Gastrocnemius medialis (tissue), 4 donors: ENCODE measurements at regions not wholly inside any gene's neighbourhood (a gene's known extent, or its start where the extent isn't known, plus 50 kb on each side); places are given as distances from the start of the nearest gene placed in this dataset.

Experiments used
- ATAC-seq, 2 donors: fragments of 150-250 bp; one replicate each; pipeline ENCODE4 v1.9.1; 2016
- DNase-seq, 2 donors: peaks; one replicate each; pipeline ENCODE4 v3.0.0-alpha.2; 2019
- H3K27ac ChIP-seq, 4 donors: fragments of 200-600 bp; sonication (generic); 1 replicate in 1 of 4; 2 replicates in 3 of 4; pipeline ENCODE4 v1.5.1; 2016 to 2018; ENCODE audit warnings: mild to moderate bottlenecking in 2 of 4, moderate library complexity in 1 of 4
- H3K27me3 ChIP-seq, 3 donors: fragments of 200-600 bp; sonication (generic) in 2 of 3; 1 replicate in 1 of 3; 2 replicates in 2 of 3; pipeline versions ENCODE4 v1.5.1 to v1.6.0; 2016 to 2019; ENCODE audit warnings: mild to moderate bottlenecking in 1 of 3, moderate library complexity in 1 of 3
- H3K36me3 ChIP-seq, 2 donors: fragments of 200-600 bp; sonication (generic) in 1 of 2; one replicate each; pipeline ENCODE4 v1.5.1; 2017 to 2018
- H3K4me1 ChIP-seq, 2 donors: fragments of 200-600 bp; sonication (generic) in 1 of 2; one replicate each; pipeline ENCODE4 v1.5.1; 2016 to 2017; ENCODE audit warnings: mild to moderate bottlenecking in 2 of 2
- H3K4me3 ChIP-seq, 4 donors: fragments of 200-600 bp; sonication (generic) in 3 of 4; 1 replicate in 1 of 4; 2 replicates in 3 of 4; pipeline ENCODE4 v1.5.1; 2016 to 2019; ENCODE audit warnings: mild to moderate bottlenecking in 2 of 4
- H3K9me3 ChIP-seq, 3 donors: fragments of 200-600 bp; sonication (generic) in 2 of 3; 1 replicate in 1 of 3; 2 replicates in 2 of 3; pipeline ENCODE4 v1.5.1; 2016 to 2019
- POLR2A ChIP-seq, 2 donors: fragments of 450-650 bp; IDR thresholded peaks; one replicate each; pipeline ENCODE4 v1.6.1; 2017; ENCODE audit warnings: antibody characterized with exemption in 2 of 2, mild to moderate bottlenecking in 2 of 2, moderate library complexity in 2 of 2
- in situ Hi-C, 4 donors: fragments of 200-750 bp; cut with MboI; loops; one replicate each; pipeline versions ENCODE4 v1.15.0 to v1.8.0; 2017; ENCODE audit warnings: low sequenced_read_pairs in 4 of 4
- intact Hi-C: fragments of 100-400 bp; cut with DNase I; formaldehyde crosslinking; loops from one replicate; pipeline ENCODE4 v1.15.1; 2023; ENCODE audit warnings: low total_unique reads
- TF ChIP-seq, protein P1 (sequence below), 5 experiments: fragments of 450-650 bp in 3 of 5; fragments of 200-600 bp in 2 of 5; sonication (generic) in 2 of 5; IDR thresholded peaks in 4 of 5; conservative IDR thresholded peaks in 1 of 5; 1 replicate in 4 of 5; 2 replicates in 1 of 5; pipeline ENCODE4 v1.5.1; 2016 to 2019; ENCODE audit warnings: antibody characterized with exemption in 5 of 5, mild to moderate bottlenecking in 3 of 5, moderate library complexity in 3 of 5

DNA sequence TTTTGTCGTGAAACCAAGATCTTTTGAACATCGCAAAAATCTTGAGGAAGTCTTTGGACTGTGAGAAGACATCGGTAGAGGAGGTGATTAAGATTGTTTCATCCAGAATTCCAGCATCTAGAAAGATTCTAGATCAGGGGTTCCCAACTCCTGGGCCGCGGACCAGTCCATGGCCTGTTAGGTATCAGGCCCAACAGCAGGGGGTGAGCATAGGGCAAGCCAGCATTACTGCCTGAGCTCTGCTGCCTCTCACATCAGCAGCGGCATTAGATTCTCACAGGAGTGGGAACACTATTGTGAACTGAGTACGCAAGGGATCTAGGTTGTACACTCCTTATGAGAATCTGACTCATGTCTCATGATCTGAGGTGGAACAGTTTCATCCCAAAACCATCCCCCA is 600.6 kb upstream of the CDH11 start:
- Histone ChIP-seq H3K4me1 (no peaks in the 10 kb centered on the region), H3K9me3 (no peaks in the 10 kb centered on the region), H3K27ac (no peak overlapping the region), H3K36me3 (no peaks in the 10 kb centered on the region), H3K27me3 (no peaks in the 10 kb centered on the region), H3K4me3 (no peak overlapping the region)
- no peak for DNase-seq
- no peak for TF ChIP-seq POLR2A (IDR thresholded peaks at IDR 0.05)
- TF ChIP-seq, protein P1, sequence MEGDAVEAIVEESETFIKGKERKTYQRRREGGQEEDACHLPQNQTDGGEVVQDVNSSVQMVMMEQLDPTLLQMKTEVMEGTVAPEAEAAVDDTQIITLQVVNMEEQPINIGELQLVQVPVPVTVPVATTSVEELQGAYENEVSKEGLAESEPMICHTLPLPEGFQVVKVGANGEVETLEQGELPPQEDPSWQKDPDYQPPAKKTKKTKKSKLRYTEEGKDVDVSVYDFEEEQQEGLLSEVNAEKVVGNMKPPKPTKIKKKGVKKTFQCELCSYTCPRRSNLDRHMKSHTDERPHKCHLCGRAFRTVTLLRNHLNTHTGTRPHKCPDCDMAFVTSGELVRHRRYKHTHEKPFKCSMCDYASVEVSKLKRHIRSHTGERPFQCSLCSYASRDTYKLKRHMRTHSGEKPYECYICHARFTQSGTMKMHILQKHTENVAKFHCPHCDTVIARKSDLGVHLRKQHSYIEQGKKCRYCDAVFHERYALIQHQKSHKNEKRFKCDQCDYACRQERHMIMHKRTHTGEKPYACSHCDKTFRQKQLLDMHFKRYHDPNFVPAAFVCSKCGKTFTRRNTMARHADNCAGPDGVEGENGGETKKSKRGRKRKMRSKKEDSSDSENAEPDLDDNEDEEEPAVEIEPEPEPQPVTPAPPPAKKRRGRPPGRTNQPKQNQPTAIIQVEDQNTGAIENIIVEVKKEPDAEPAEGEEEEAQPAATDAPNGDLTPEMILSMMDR (IDR thresholded peaks at IDR 0.05 in 4 of 5, conservative IDR thresholded peaks at IDR 0.05 in 1 of 5): no peak
- in situ Hi-C loops: no loop called here
- intact Hi-C loops: no loop called here
- no peak for ATAC-seq

DNA sequence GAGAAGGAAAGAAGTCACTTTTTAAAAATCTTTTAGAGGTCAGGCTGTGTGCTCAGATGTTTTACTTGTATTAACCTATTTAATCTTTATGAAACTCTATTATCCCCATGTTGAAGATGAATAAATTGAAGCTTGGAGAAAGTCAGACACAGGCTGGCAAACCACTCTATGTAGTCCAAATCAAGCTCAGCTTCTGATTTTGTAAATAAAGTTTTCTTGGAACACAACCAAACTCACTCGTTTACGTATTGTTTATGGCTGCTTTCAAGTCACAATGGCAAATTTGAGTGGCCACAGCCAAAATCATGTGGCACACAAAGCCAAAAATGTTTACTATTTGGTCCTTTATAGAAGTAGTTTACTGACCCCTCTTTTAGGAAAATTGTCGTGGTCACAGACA is 596.0 kb upstream of the CDH11 start:
- H3K27me3 ChIP-seq: no peaks in the 10 kb centered on the region
- ATAC-seq: no peak
- no peak overlapping the region for H3K4me3 ChIP-seq
- no peak for TF ChIP-seq POLR2A (IDR thresholded peaks at IDR 0.05)
- TF ChIP-seq, protein P1 (IDR thresholded peaks at IDR 0.05 in 4 of 5, conservative IDR thresholded peaks at IDR 0.05 in 1 of 5): no peak
- no peaks in the 10 kb centered on the region for H3K36me3 ChIP-seq
- H3K9me3 ChIP-seq: no peaks in the 10 kb centered on the region
- H3K4me1 ChIP-seq: no peaks in the 10 kb centered on the region
- in situ Hi-C loops (no loop called here), intact Hi-C loops (loop anchor here (2.0 kb wide), 1 partner anchor 21 kb away; no protein-coding TSS in a partner anchor)
- DNase-seq: no peak
- no peak overlapping the region for H3K27ac ChIP-seq

DNA sequence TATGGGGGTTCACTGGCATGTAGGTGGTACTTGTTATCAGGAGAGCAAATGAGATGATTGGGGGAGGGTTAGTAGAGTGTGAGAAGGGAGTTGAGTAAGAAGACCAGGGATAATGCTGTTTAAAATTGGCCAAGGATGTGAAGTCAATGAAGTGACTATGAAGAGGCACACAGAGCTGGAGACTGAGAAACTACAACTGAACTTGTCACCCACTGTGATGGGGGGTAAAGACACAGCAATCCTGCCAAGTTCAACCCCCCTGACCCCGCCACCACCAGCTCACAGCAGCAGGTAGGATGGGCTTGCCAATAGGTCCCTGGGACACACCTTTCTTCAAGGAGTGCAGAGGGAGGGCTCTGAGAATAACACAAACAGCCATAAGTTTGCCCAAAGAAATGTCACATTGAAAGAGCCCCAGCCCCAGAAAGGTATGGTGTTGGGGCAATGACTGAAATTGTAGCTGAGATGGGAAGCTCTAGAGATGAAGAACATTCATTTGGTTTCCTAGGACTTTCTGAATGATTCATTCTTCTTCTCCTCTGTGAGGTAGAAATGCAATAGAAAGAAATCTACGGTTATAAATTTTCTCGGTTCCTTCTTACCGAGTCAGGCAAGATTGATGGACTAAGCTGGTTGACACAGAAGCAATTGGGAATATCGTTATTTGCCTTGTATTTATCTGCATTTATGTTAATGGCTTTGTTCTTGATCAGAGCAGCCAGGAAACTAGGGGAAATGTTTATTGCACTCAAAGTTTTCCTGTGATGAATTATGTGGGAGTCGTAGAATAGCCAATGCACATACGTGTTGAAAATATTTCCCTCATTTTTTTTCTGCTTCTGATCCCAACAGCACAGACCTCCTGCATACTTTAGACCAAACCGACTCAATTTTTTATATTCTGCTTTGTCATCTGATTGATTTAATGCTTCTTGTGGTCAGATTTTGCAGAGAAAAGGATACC is 595.2 kb upstream of the CDH11 start:
- no peak for TF ChIP-seq POLR2A (IDR thresholded peaks at IDR 0.05)
- TF ChIP-seq, protein P1 (IDR thresholded peaks at IDR 0.05 in 4 of 5, conservative IDR thresholded peaks at IDR 0.05 in 1 of 5): no peak
- in situ Hi-C loops: no loop called here
- ATAC-seq: no peak
- Histone ChIP-seq H3K27me3 (no peaks in the 10 kb centered on the region), H3K4me1 (no peaks in the 10 kb centered on the region), H3K9me3 (no peaks in the 10 kb centered on the region), H3K27ac (no peak overlapping the region), H3K4me3 (no peak overlapping the region), H3K36me3 (no peaks in the 10 kb centered on the region)
- no peak for DNase-seq
- intact Hi-C loops: no loop called here

DNA sequence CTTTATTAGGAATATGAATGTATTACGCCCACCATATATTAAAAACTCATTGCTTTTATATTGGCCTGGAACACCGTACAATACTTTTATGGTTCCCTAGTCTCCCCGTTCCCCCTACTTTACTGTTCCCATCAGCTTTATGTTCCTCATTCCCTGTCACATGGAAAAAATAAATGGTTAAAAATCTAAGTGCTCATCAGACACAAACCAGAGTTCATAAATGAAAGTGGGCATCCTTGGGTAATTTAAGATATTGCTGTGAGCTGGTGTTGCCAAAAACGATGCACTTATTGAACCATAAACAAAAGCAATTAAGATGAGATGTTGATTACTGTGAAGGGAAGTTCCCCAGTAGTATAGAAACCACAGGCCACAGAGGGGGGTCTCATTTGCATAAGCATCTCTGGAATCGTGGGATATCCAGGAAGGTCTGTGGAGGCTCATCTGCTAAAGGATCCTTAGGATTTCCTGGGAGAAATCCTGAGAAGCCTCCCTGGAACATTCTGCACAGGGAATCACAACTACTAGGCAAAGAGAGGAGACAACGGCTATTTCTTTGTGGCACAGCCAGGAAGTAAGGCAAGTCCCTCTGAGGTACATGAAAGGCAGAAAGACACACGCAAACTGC is 591.4 kb upstream of the CDH11 start:
- no peaks in the 10 kb centered on the region for H3K4me1 ChIP-seq
- H3K9me3 ChIP-seq: no peaks in the 10 kb centered on the region
- TF ChIP-seq POLR2A (IDR thresholded peaks at IDR 0.05): no peak
- TF ChIP-seq, protein P1 (IDR thresholded peaks at IDR 0.05 in 4 of 5, conservative IDR thresholded peaks at IDR 0.05 in 1 of 5): no peak
- in situ Hi-C loops: no loop called here
- ATAC-seq (no peak), DNase-seq (no peak)
- H3K27me3 ChIP-seq: no peaks in the 10 kb centered on the region
- H3K36me3 ChIP-seq: no peaks in the 10 kb centered on the region
- H3K27ac ChIP-seq: no peak overlapping the region
- intact Hi-C loops: no loop called here
- H3K4me3 ChIP-seq: no peak overlapping the region
